ENCODE measurements at regions not wholly inside any gene's neighbourhood (a gene's known extent, or its start where the extent isn't known, plus 50 kb on each side); places are given as distances from the start of the nearest gene placed in this dataset.

- no peak for DNase-seq
Measured at GRCh38 chr4:129561886-129562671, 466.1 kb downstream of the C4orf33 start.

- no peak for DNase-seq
Measured at GRCh38 chr4:129565214-129565613, 469.3 kb downstream of the C4orf33 start.

- no peak for DNase-seq
Measured at GRCh38 chr4:129570326-129570725, 474.4 kb downstream of the C4orf33 start.

GRCh38 chr4:129578336-129578735, 482.4 kb downstream of the C4orf33 start:
- no peak for DNase-seq

- no peak for DNase-seq
Measured at GRCh38 chr4:129581305-129581704, 485.4 kb downstream of the C4orf33 start.

GRCh38 chr4:129583868-129584267, 487.9 kb downstream of the C4orf33 start:
- no peak for DNase-seq

- DNase-seq = no peak
Measured at GRCh38 chr4:129598582-129598981, 502.6 kb downstream of the C4orf33 start.

- no peak for DNase-seq
Measured at GRCh38 chr4:129600898-129601297, 504.9 kb downstream of the C4orf33 start.

- no peak for DNase-seq
Measured at GRCh38 chr4:129602447-129602846, 506.5 kb downstream of the C4orf33 start.

GRCh38 chr4:129603241-129603931, 507.4 kb downstream of the C4orf33 start:
- DNase-seq = no peak

GRCh38 chr4:129604632-129605255, 508.8 kb downstream of the C4orf33 start:
- DNase-seq = peak; percentile 22

- DNase-seq = no peak
Measured at GRCh38 chr4:129614611-129615010, 518.7 kb downstream of the C4orf33 start.

- DNase-seq = no peak
Measured at GRCh38 chr4:129622566-129622965, 526.6 kb downstream of the C4orf33 start.

- no peak for DNase-seq
Measured at GRCh38 chr4:129623233-129623875, 527.4 kb downstream of the C4orf33 start.

- DNase-seq = no peak
Measured at GRCh38 chr4:129641179-129641578, 545.2 kb downstream of the C4orf33 start.

GRCh38 chr4:129645461-129645860, 549.5 kb downstream of the C4orf33 start:
- DNase-seq = no peak

GRCh38 chr4:129668092-129668491, 572.1 kb downstream of the C4orf33 start:
- no peak for DNase-seq

- DNase-seq = no peak
Measured at GRCh38 chr4:129672941-129673340, 577.0 kb downstream of the C4orf33 start.

GRCh38 chr4:129675036-129675435, 579.1 kb downstream of the C4orf33 start:
- DNase-seq = no peak

- DNase-seq = no peak
Measured at GRCh38 chr4:129676934-129677333, 581.0 kb downstream of the C4orf33 start.

GRCh38 chr4:129682586-129682985, 586.6 kb downstream of the C4orf33 start:
- DNase-seq = no peak

- DNase-seq = no peak
Measured at GRCh38 chr4:129707949-129708348, 612.0 kb downstream of the C4orf33 start.

- DNase-seq = no peak
Measured at GRCh38 chr4:129708784-129709183, 612.8 kb downstream of the C4orf33 start.

All from NCI-H2227 treated with DMSO at 0.1 percent for 48 hours (cell line).